ENCODE measurements at regions not wholly inside any gene's neighbourhood (a gene's known extent, or its start where the extent isn't known, plus 50 kb on each side); places are given as distances from the start of the nearest gene placed in this dataset.

DNA sequence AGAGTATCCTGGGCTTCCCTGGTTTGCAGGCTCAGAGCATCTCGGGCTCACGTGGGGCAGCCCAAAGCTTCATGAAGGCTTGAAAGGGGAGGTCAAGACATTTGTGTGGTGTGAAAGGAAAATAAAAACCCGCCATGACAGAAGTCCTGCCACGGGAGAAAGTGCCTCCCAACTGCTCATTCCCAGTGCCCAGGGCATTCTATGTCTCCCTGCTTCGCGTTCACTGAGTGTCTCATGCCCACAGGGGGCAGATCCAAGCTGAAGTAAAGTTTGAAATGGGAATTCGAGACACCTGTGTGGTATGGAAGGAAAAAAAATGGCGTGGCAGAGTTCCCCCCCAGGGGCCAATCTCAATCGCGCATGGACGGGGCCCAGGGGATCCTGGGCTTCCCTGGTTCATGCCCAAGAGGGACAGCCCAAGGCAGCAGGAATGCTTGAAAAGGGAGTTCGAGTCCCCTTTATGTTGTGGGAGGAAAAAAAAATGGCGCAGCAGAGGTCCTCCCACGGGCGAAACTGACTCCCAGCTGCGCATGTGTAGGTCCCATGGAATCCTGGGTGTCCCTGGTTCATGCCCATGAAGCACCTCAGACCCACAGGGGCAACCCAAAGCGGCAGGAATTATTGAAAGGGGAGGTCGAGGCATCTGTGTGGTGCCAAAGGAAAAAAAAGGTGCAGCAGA lies 576.7 kb downstream of the ALG10 start:
- H3K4me3 ChIP-seq (ENCODE audit: control insufficient read depth in 1 of 7, extremely low read depth in 1 of 7, insufficient read depth in 4 of 7, low read depth in 2 of 7, low read length in 6 of 7): no peak overlapping the region
- ChIA-PET CTCF (no interaction called here), POLR2A (no interaction called here)
- DNase-seq: no peak
- peaks cover 0 to 67% (median 60%) of the 10 kb centered on the region in 5 experiments for H3K9me3 ChIP-seq (ENCODE audit: control extremely low read depth in 1 of 5, control insufficient read depth in 4 of 5, insufficient read depth in 2 of 5, low read depth in 1 of 5, low read length in 4 of 5)
- H3K27me3 ChIP-seq (replicated peaks in 2 of 5; ENCODE audit: control insufficient read depth in 4 of 5, insufficient read depth in 5 of 5, low read length in 4 of 5): no peaks in the 10 kb centered on the region
- no peaks in the 10 kb centered on the region for H3K4me1 ChIP-seq (ENCODE audit: control extremely low read depth in 1 of 4, control insufficient read depth in 4 of 4, insufficient read depth in 4 of 4, low read length in 3 of 4)
- no peak overlapping the region for H3K27ac ChIP-seq (ENCODE audit: insufficient read depth in 1 of 2, low read depth in 1 of 2, low read length in 2 of 2, poor library complexity in 1 of 2, severe bottlenecking in 2 of 2)
- no peaks in the 10 kb centered on the region for H3K36me3 ChIP-seq (ENCODE audit: control insufficient read depth in 4 of 4, insufficient read depth in 4 of 4, low read length in 3 of 4)
- 72% methylated on average over 14 of the region's 18 CpGs for WGBS (ENCODE audit: insufficient coverage)

DNA sequence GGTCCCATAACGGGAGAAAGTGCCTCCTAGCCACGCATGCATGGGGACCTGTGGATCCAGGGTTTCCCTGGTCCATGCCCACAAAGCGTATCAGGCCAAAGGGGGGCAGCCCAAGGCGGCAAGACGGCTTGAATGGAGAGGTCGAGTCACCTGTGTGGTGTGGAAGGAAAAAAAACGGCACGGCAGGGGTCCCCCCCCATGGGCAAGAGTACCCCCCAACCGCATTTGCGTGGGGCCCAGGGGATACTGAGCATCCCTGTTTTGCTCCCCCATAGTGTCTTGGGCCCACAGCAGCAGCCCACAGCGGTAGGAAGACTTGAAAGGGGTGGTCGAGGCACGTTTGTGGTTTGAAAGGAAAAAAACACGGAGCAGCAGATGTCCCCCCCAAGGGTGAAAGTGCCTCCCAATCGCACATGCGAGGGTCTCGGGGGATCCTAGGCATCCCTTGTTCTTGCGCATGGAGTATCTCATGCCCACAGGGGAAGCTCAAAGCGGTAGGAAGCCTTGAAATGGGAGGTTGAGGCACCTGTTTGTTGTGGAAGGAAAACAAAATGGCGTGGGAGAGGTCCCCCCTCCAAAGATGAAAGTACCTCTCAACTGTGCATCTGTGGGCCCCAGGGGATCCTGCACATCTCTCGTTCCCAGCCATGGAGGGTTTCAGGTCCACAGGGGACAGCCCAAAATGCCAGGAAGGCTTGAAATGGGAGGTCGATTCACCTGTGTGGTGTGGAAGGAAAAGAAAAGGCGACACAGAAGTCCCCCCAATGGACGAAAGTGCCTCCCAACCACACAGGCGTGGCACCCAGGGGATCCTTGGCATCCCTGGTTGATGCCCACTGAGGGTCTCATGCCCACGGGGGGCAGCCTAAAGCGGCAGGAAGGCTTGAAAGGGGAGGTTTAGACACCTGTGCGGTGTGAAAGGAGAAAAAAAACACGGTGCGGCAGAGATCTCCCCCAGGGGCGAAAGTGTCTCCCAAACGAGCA lies 577.5 kb downstream of the ALG10 start:
- H3K4me1 ChIP-seq (ENCODE audit: control extremely low read depth in 1 of 4, control insufficient read depth in 4 of 4, insufficient read depth in 4 of 4, low read length in 3 of 4): no peaks in the 10 kb centered on the region
- H3K27me3 ChIP-seq (replicated peaks in 2 of 5; ENCODE audit: control insufficient read depth in 4 of 5, insufficient read depth in 5 of 5, low read length in 4 of 5): no peaks in the 10 kb centered on the region
- H3K9me3 ChIP-seq (ENCODE audit: control extremely low read depth in 1 of 5, control insufficient read depth in 4 of 5, insufficient read depth in 2 of 5, low read depth in 1 of 5, low read length in 4 of 5): peaks cover 0 to 75% (median 52%) of the 10 kb centered on the region in 5 experiments
- no peak overlapping the region for H3K4me3 ChIP-seq (ENCODE audit: control insufficient read depth in 1 of 7, extremely low read depth in 1 of 7, insufficient read depth in 4 of 7, low read depth in 2 of 7, low read length in 6 of 7)
- no peak overlapping the region for H3K27ac ChIP-seq (ENCODE audit: insufficient read depth in 1 of 2, low read depth in 1 of 2, low read length in 2 of 2, poor library complexity in 1 of 2, severe bottlenecking in 2 of 2)
- no peak for DNase-seq
- 64% methylated on average over 19 of the region's 32 CpGs for WGBS (ENCODE audit: insufficient coverage)
- H3K36me3 ChIP-seq (ENCODE audit: control insufficient read depth in 4 of 4, insufficient read depth in 4 of 4, low read length in 3 of 4): no peaks in the 10 kb centered on the region
- CTCF ChIA-PET: no interaction called here
- POLR2A ChIA-PET: no interaction called here

DNA sequence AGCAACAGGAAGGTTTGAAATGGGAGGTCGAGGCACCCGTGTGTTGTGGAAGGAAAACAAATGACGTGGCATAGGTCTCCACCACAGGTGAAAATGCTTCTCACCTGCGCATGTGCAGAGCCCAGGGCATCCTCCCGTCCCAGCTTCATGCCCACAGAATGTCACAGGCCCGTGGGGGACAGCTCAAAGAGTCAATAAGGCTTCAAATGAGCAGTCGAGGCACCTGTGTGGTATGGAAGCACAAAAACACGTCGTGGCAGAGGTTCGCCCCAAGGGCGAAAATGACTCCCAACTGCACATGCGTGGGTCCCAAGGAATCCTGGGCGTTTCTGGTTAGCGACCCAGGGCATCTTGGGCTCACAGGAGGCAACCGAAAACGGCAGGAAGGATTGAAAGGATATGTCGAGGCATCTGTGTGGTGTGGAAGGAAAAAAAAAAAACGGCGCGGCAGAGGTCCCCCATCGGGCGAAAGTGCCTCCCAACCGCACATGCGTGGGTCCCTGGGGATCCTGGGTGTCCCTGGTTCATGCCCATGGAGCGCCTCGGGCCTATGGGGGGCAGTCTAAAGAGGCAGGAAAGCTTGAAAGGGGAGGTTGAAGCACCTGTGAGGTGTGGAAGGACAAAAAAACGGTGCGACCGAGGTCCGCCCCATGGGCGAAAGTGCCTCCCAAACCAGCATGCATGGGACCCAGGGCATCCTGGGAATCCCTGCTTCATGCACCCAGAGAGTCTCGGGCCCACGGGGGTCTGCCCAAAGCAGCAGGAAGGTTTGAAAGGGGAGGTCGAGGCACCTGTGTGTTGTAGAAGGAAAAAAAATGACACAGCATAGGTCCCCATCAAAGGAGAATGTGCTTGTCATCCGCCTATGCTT lies 578.5 kb downstream of the ALG10 start:
- Histone ChIP-seq H3K36me3 (ENCODE audit: control insufficient read depth in 4 of 4, insufficient read depth in 4 of 4, low read length in 3 of 4) (no peaks in the 10 kb centered on the region), H3K4me3 (ENCODE audit: control insufficient read depth in 1 of 7, extremely low read depth in 1 of 7, insufficient read depth in 4 of 7, low read depth in 2 of 7, low read length in 6 of 7) (no peak overlapping the region), H3K27ac (ENCODE audit: insufficient read depth in 1 of 2, low read depth in 1 of 2, low read length in 2 of 2, poor library complexity in 1 of 2, severe bottlenecking in 2 of 2) (no peak overlapping the region), H3K27me3 (replicated peaks in 2 of 5; ENCODE audit: control insufficient read depth in 4 of 5, insufficient read depth in 5 of 5, low read length in 4 of 5) (no peaks in the 10 kb centered on the region), H3K9me3 (ENCODE audit: control extremely low read depth in 1 of 5, control insufficient read depth in 4 of 5, insufficient read depth in 2 of 5, low read depth in 1 of 5, low read length in 4 of 5) (peaks cover 0 to 80% (median 48%) of the 10 kb centered on the region in 5 experiments), H3K4me1 (ENCODE audit: control extremely low read depth in 1 of 4, control insufficient read depth in 4 of 4, insufficient read depth in 4 of 4, low read length in 3 of 4) (no peaks in the 10 kb centered on the region)
- ChIA-PET CTCF (no interaction called here), POLR2A (no interaction called here)
- no peak for DNase-seq
- 60% methylated on average over 33 of the region's 35 CpGs for WGBS (ENCODE audit: insufficient coverage)

DNA sequence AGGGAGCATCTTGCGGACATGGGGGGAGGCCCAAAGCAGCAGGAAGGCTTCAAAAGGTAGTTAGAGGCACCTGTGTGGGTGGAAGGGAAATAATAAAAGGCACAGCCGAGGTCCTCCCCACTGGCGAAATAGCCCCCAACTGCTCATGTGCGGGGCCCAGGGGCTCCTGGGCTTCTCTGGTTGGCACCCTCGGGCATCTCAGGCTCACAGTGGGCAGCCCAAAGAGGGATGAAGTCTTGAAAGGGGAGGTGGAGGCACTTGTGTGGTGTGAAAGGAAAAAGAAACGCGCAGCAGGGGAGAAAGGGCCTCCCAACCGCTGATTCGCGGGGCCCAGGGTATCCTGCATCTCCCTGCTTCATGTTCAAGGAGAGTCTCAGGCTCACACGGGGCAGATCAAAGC lies 579.4 kb downstream of the ALG10 start:
- Histone ChIP-seq H3K27me3 (replicated peaks in 2 of 5; ENCODE audit: control insufficient read depth in 4 of 5, insufficient read depth in 5 of 5, low read length in 4 of 5) (no peaks in the 10 kb centered on the region), H3K4me1 (ENCODE audit: control extremely low read depth in 1 of 4, control insufficient read depth in 4 of 4, insufficient read depth in 4 of 4, low read length in 3 of 4) (no peaks in the 10 kb centered on the region), H3K36me3 (ENCODE audit: control insufficient read depth in 4 of 4, insufficient read depth in 4 of 4, low read length in 3 of 4) (no peaks in the 10 kb centered on the region), H3K4me3 (ENCODE audit: control insufficient read depth in 1 of 7, extremely low read depth in 1 of 7, insufficient read depth in 4 of 7, low read depth in 2 of 7, low read length in 6 of 7) (no peak overlapping the region), H3K9me3 (ENCODE audit: control extremely low read depth in 1 of 5, control insufficient read depth in 4 of 5, insufficient read depth in 2 of 5, low read depth in 1 of 5, low read length in 4 of 5) (peaks cover 0 to 81% (median 48%) of the 10 kb centered on the region in 5 experiments), H3K27ac (ENCODE audit: insufficient read depth in 1 of 2, low read depth in 1 of 2, low read length in 2 of 2, poor library complexity in 1 of 2, severe bottlenecking in 2 of 2) (no peak overlapping the region)
- WGBS (ENCODE audit: insufficient coverage): 71% methylated on average over 7 of the region's 11 CpGs
- ChIA-PET POLR2A (no interaction called here), CTCF (no interaction called here)
- no peak for DNase-seq

DNA sequence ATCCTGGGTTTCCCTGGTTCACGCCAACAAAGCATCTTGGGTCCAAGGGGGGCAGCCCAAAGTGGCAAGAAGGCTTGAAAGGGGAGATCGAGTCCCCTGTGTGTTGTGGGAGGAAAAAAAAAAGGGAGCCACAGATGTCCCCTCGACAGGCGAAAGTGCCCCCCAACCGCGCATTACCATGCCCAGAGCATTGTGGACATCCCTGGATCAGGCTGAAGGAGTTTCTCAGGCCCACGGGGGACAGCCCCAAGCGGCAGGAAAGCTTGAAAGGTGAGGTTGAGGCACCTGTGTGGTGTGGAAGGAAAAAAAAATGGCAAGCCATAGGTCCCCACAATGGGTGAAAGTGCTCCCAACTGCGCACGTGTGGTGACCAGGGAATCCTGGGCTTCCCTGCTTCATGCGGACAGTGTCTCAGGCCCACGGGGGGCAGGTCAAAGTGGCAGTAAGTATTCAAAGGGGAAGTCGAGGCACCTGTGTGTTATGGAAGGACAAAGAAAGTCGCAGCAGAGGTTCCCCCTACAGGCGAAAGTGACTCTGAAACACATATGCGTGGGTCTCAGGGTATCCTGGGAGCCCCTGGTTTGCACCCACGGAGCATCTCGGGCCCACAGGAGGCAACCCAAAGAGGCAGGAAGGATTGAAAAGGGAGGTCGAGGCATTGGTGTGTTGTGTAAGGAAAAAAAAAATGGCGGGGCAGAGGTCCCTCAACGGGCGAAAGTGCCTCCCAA lies 580.1 kb downstream of the ALG10 start:
- 73% methylated on average over 19 of the region's 22 CpGs for WGBS (ENCODE audit: insufficient coverage)
- CTCF ChIA-PET: no interaction called here
- no peaks in the 10 kb centered on the region for H3K27me3 ChIP-seq (replicated peaks in 2 of 5; ENCODE audit: control insufficient read depth in 4 of 5, insufficient read depth in 5 of 5, low read length in 4 of 5)
- H3K36me3 ChIP-seq (ENCODE audit: control insufficient read depth in 4 of 4, insufficient read depth in 4 of 4, low read length in 3 of 4): no peaks in the 10 kb centered on the region
- no peaks in the 10 kb centered on the region for H3K4me1 ChIP-seq (ENCODE audit: control extremely low read depth in 1 of 4, control insufficient read depth in 4 of 4, insufficient read depth in 4 of 4, low read length in 3 of 4)
- no peak for DNase-seq
- H3K9me3 ChIP-seq (ENCODE audit: control extremely low read depth in 1 of 5, control insufficient read depth in 4 of 5, insufficient read depth in 2 of 5, low read depth in 1 of 5, low read length in 4 of 5): peaks cover 0 to 81% (median 49%) of the 10 kb centered on the region in 5 experiments
- no peak overlapping the region for H3K27ac ChIP-seq (ENCODE audit: insufficient read depth in 1 of 2, low read depth in 1 of 2, low read length in 2 of 2, poor library complexity in 1 of 2, severe bottlenecking in 2 of 2)
- H3K4me3 ChIP-seq (ENCODE audit: control insufficient read depth in 1 of 7, extremely low read depth in 1 of 7, insufficient read depth in 4 of 7, low read depth in 2 of 7, low read length in 6 of 7): no peak overlapping the region
- POLR2A ChIA-PET: no interaction called here

DNA sequence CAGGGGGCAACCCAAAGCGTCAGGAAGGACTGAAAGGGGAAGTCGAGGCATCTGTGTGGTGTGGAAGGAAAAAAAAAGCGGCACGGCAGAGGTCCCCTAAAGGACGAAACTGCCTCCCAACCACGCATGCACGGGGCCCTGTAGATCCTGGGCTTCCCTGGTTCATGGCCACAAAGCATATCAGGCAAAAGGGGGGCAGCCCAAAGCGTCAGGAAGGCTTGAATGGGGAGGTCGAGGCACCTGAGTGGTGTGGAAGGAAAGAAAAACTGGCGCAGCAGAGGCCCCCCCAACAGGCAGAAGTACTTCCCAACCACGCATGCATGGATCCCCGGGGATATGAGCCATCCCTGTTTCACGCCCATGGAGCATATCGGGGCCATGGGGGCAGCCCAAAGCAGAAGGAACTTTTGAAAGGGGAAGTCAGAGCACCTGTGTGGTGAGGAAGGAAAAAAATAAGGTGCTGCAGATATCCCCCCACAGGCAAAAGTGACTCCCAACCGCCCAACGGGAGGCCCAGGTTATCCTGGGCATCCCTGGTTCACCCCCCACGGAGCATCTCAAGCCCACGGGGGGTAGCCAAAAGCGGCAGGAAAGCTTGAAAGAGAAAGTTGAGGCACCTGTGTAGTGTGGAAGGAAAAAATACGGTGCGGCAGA lies 581.2 kb downstream of the ALG10 start:
- Histone ChIP-seq H3K4me1 (ENCODE audit: control extremely low read depth in 1 of 4, control insufficient read depth in 4 of 4, insufficient read depth in 4 of 4, low read length in 3 of 4) (no peaks in the 10 kb centered on the region), H3K36me3 (ENCODE audit: control insufficient read depth in 4 of 4, insufficient read depth in 4 of 4, low read length in 3 of 4) (no peaks in the 10 kb centered on the region), H3K9me3 (ENCODE audit: control extremely low read depth in 1 of 5, control insufficient read depth in 4 of 5, insufficient read depth in 2 of 5, low read depth in 1 of 5, low read length in 4 of 5) (peaks cover 0 to 81% (median 42%) of the 10 kb centered on the region in 5 experiments), H3K4me3 (ENCODE audit: control insufficient read depth in 1 of 7, extremely low read depth in 1 of 7, insufficient read depth in 4 of 7, low read depth in 2 of 7, low read length in 6 of 7) (no peak overlapping the region), H3K27me3 (replicated peaks in 2 of 5; ENCODE audit: control insufficient read depth in 4 of 5, insufficient read depth in 5 of 5, low read length in 4 of 5) (no peaks in the 10 kb centered on the region), H3K27ac (ENCODE audit: insufficient read depth in 1 of 2, low read depth in 1 of 2, low read length in 2 of 2, poor library complexity in 1 of 2, severe bottlenecking in 2 of 2) (no peak overlapping the region)
- 62% methylated on average over 17 of the region's 21 CpGs for WGBS (ENCODE audit: insufficient coverage)
- POLR2A ChIA-PET: no interaction called here
- CTCF ChIA-PET: no interaction called here
- no peak for DNase-seq

All from common myeloid progenitor, CD34-positive (primary cell).